ENCODE measurements at regions not wholly inside any gene's neighbourhood (a gene's known extent, or its start where the extent isn't known, plus 50 kb on each side); places are given as distances from the start of the nearest gene placed in this dataset.

- TF ChIP-seq CTCF (conservative IDR thresholded peaks at IDR 0.05; ENCODE audit: low read depth, low read length): no peak
- no peak for TF ChIP-seq EZH2 (IDR thresholded peaks at IDR 0.05; ENCODE audit: borderline replicate concordance, low read depth, low read length, poor library complexity, severe bottlenecking)
Measured at GRCh38 chr11:96990914-96991313, 601.1 kb downstream of the JRKL start.

Measured in A673 (cell line).